Smooth muscle cell (in vitro differentiated cells): ENCODE measurements at regions not wholly inside any gene's neighbourhood (a gene's known extent, or its start where the extent isn't known, plus 50 kb on each side); places are given as distances from the start of the nearest gene placed in this dataset.
A peak's percentile ranks its signal among the peaks of the same experiment; 100 is the strongest.

Experiments
- DNase-seq: peaks from one replicate; lab custom pipeline; 2025; ENCODE audit not compliant: unreplicated experiment; lab: John Stamatoyannopoulos, UW
- H2AFZ ChIP-seq: fragments of 200-600 bp; sonication (generic); 2 replicates; pipeline ENCODE4 v1.6.0; 2016; ENCODE audit warnings: antibody characterized with exemption, low read depth, mild to moderate bottlenecking
- H3F3A ChIP-seq: fragments of 200-600 bp; sonication (generic); 2 replicates; pipeline ENCODE4 v1.6.0; 2017; ENCODE audit warnings: antibody characterized with exemption, low read depth
- H3K27ac ChIP-seq: fragments of 200-600 bp; sonication (generic); 2 replicates; pipeline ENCODE4 v1.5.1; 2016; ENCODE audit warnings: low read depth, mild to moderate bottlenecking
- H3K27me3 ChIP-seq: fragments of 200-600 bp; sonication (generic); 2 replicates; pipeline ENCODE4 v1.6.1; 2016; ENCODE audit warnings: low read depth, mild to moderate bottlenecking
- H3K36me3 ChIP-seq: fragments of 200-600 bp; sonication (generic); 2 replicates; pipeline ENCODE4 v1.5.1; 2016; ENCODE audit warnings: low read depth
- H3K4me1 ChIP-seq: fragments of 200-600 bp; sonication (generic); 2 replicates; pipeline ENCODE4 v1.5.1; 2016; ENCODE audit warnings: low read depth
- H3K4me2 ChIP-seq: fragments of 200-600 bp; sonication (generic); 2 replicates; pipeline ENCODE4 v1.6.0; 2016; ENCODE audit warnings: mild to moderate bottlenecking
- H3K4me3 ChIP-seq: fragments of 200-600 bp; sonication (generic); 2 replicates; pipeline ENCODE4 v1.5.1; 2016; ENCODE audit warnings: mild to moderate bottlenecking
- H3K79me2 ChIP-seq: fragments of 200-600 bp; sonication (generic); 2 replicates; pipeline ENCODE4 v1.6.0; 2016; ENCODE audit warnings: low read depth, mild to moderate bottlenecking
- H3K9ac ChIP-seq: fragments of 200-600 bp; sonication (generic); 2 replicates; pipeline ENCODE4 v1.6.0; 2016; ENCODE audit warnings: low read depth
- H3K9me3 ChIP-seq: fragments of 200-600 bp; sonication (generic); replicated peaks from 2 replicates; pipeline ENCODE4 v1.5.1; 2016; ENCODE audit warnings: low read depth
- H4K20me1 ChIP-seq: fragments of 200-600 bp; sonication (generic); 2 replicates; pipeline ENCODE4 v1.6.0; 2016; ENCODE audit warnings: low read depth
- WGBS: methylation state at CpG from one replicate; pipeline ENCODE4 v1.1.7; 2016; ENCODE audit warnings: low lambda C conversion rate; 5-methylcytosine and 5-hydroxymethylcytosine counted together
- TF ChIP-seq, protein P1 (sequence below): fragments of 200-600 bp; sonication (generic); IDR thresholded peaks from 2 replicates; pipeline ENCODE4 v1.5.1; 2017; ENCODE audit warnings: borderline replicate concordance, mild to moderate bottlenecking, antibody characterized with exemption; ENCODE audit not compliant: insufficient read depth, poor library complexity, severe bottlenecking

DNA sequence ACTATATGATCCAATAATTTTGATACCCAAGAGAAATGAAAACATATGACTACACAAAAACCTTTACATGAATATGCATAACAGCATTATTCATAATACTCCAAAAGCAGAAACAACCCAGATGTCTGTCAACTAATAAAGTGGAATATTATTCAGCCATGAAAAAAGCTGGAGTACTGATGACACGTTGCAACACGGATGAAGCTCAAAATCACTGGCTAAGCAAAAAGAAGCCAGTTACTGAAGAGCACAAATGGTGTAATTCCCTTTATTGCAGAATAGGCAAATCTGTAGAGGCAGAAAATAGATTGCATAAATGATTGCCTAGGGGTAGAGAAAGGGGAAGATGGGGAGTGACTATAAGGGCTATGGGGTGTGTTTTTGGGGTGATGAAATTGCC, 117.6 kb upstream of the FGF3 start:
- TF ChIP-seq, protein P1, sequence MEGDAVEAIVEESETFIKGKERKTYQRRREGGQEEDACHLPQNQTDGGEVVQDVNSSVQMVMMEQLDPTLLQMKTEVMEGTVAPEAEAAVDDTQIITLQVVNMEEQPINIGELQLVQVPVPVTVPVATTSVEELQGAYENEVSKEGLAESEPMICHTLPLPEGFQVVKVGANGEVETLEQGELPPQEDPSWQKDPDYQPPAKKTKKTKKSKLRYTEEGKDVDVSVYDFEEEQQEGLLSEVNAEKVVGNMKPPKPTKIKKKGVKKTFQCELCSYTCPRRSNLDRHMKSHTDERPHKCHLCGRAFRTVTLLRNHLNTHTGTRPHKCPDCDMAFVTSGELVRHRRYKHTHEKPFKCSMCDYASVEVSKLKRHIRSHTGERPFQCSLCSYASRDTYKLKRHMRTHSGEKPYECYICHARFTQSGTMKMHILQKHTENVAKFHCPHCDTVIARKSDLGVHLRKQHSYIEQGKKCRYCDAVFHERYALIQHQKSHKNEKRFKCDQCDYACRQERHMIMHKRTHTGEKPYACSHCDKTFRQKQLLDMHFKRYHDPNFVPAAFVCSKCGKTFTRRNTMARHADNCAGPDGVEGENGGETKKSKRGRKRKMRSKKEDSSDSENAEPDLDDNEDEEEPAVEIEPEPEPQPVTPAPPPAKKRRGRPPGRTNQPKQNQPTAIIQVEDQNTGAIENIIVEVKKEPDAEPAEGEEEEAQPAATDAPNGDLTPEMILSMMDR = no peak
- no peaks in the 10 kb centered on the region for H3K9me3 ChIP-seq
- no peak overlapping the region for H3K27ac ChIP-seq
- no peak for DNase-seq
- no peak overlapping the region for H2AFZ ChIP-seq
- 87% methylated on average over 2 of the region's 2 CpGs for WGBS
- no peak overlapping the region for H3K4me2 ChIP-seq
- H4K20me1 ChIP-seq = no peaks in the 10 kb centered on the region
- H3K27me3 ChIP-seq = no peaks in the 10 kb centered on the region
- H3K9ac ChIP-seq = no peak overlapping the region
- no peak overlapping the region for H3K4me3 ChIP-seq
- H3K4me1 ChIP-seq = peaks cover 21% of the 10 kb centered on the region
- H3F3A ChIP-seq = peaks cover 18% of the 10 kb centered on the region
- H3K79me2 ChIP-seq = no peaks in the 10 kb centered on the region
- no peaks in the 10 kb centered on the region for H3K36me3 ChIP-seq

DNA sequence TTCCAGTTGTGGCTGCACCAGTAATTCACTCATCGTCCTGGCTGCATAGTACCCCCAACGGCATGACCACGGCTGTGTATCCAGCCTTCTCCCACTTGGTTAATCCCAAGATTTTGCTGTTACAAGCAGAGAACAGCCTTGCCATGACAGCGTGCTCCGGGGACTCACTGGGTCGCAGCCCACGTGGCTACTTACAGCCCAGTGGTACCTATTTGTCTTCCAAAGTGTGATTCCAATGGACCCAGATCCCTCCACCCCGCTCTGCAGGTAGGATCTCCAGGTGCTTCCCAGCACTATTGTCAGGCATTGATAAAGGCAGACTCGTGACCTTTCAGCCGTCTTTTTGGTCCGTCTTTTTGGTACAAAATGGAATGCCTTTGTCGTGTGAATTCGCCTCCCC, 119.0 kb upstream of the FGF3 start:
- peaks cover 10% of the 10 kb centered on the region for H3K4me1 ChIP-seq
- no peak overlapping the region for H3K4me3 ChIP-seq
- H3K27ac ChIP-seq = peak overlapping the region; percentile 88
- no peaks in the 10 kb centered on the region for H3K27me3 ChIP-seq
- TF ChIP-seq, protein P1 = no peak
- no peak overlapping the region for H2AFZ ChIP-seq
- DNase-seq = no peak
- H3K4me2 ChIP-seq = no peak overlapping the region
- 92% methylated on average over 13 of the region's 13 CpGs for WGBS
- H3K36me3 ChIP-seq = no peaks in the 10 kb centered on the region
- no peaks in the 10 kb centered on the region for H3K79me2 ChIP-seq
- H4K20me1 ChIP-seq = no peaks in the 10 kb centered on the region
- H3F3A ChIP-seq = peaks cover 10% of the 10 kb centered on the region
- H3K9me3 ChIP-seq = no peaks in the 10 kb centered on the region
- H3K9ac ChIP-seq = no peak overlapping the region

DNA sequence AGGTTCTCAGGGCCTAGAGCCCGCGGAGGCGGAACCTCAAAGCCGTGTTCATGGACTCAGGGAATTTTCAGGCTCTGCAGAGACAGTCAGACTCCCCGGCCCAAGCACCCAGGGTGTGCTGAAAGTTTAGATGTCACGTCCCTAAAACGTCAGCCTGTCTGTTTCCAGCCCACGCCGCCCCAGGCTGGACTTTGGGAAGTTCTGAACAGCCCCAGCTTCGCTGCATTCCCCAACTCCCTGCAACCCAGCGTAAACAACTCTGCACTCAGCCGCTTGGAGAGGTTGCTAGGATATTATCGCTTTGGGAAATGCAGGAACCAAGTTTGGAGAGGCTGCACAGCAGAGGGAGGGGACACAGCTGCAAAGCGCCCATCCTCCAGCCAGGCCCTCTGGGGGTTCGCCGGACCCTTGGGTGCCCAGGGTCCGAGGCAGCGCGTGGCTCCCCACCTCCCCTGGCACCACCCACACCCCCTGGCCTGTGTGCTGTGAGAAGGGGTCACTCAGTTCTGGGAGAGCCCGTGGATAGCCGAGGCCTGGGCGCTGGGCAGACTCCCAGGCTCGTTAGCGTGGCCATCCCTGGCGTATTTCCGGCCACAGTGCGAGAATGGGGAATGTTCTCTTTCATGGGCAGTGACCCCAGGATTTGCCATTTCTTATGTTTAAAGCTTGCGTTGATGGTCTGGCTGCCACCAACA, 120.5 kb upstream of the FGF3 start:
- Histone ChIP-seq H3K79me2 (no peaks in the 10 kb centered on the region), H3K36me3 (no peaks in the 10 kb centered on the region), H3K4me3 (peak overlapping the region; percentile 5), H4K20me1 (no peaks in the 10 kb centered on the region), H3K9me3 (no peaks in the 10 kb centered on the region), H3K27ac (peak overlapping the region; percentile 88), H3K27me3 (no peaks in the 10 kb centered on the region), H3K4me2 (peak overlapping the region; percentile 33), H2AFZ (no peak overlapping the region), H3K9ac (peak overlapping the region; percentile 42), H3K4me1 (peaks cover 10% of the 10 kb centered on the region), H3F3A (peaks cover 10% of the 10 kb centered on the region)
- 49% methylated on average over 28 of the region's 28 CpGs for WGBS
- TF ChIP-seq, protein P1 = no peak
- DNase-seq = peak; percentile 22

DNA sequence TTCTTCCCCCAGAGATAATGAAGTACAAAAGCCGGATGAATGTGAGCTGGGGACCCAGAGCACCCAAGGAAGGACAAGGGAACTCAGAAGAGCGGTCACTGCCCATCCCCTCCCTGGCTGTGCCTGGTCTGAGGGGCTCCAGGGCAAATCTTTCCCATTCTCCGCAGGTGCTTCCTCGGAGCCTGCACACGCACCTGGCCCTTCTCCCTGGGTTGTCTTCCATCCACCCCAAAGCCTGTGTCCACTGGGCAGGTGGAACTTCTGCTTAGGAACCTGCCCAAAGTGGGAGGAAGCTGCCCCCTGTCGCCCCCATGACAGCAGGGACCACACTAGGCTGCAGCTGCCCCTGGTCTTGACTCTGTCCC, 121.0 kb upstream of the FGF3 start:
- 85% methylated on average over 6 of the region's 6 CpGs for WGBS
- Histone ChIP-seq H3K4me2 (peak overlapping the region; percentile 33), H3F3A (peaks cover 10% of the 10 kb centered on the region), H3K4me3 (no peak overlapping the region), H4K20me1 (no peaks in the 10 kb centered on the region), H3K9ac (peak overlapping the region; percentile 20), H3K4me1 (peaks cover 10% of the 10 kb centered on the region), H3K79me2 (no peaks in the 10 kb centered on the region), H2AFZ (no peak overlapping the region), H3K27ac (peak overlapping the region; percentile 88), H3K36me3 (no peaks in the 10 kb centered on the region), H3K9me3 (no peaks in the 10 kb centered on the region), H3K27me3 (no peaks in the 10 kb centered on the region)
- TF ChIP-seq, protein P1 = no peak
- no peak for DNase-seq
